ENCODE measurements at regions not wholly inside any gene's neighbourhood (a gene's known extent, or its start where the extent isn't known, plus 50 kb on each side); places are given as distances from the start of the nearest gene placed in this dataset.
"Not testable (repeated sequence)": the region's sequence is repeated elsewhere in the genome, so short reads cannot be mapped to it uniquely, and the experiment has no call there.

GRCh38 chr12:131251336-131252101, 297.8 kb downstream of the ADGRD1 start:
- no peak for DNase-seq

GRCh38 chr12:131253376-131254026, 299.8 kb downstream of the ADGRD1 start:
- no peak for DNase-seq

- DNase-seq: no peak
Observed at GRCh38 chr12:131254374-131254773, 300.7 kb downstream of the ADGRD1 start.

- no peak for DNase-seq
Observed at GRCh38 chr12:131258398-131258797, 304.7 kb downstream of the ADGRD1 start.

GRCh38 chr12:131260251-131260905, 306.7 kb downstream of the ADGRD1 start:
- DNase-seq: no peak

- DNase-seq: no peak
Observed at GRCh38 chr12:131260954-131261353, 307.2 kb downstream of the ADGRD1 start.

GRCh38 chr12:131261906-131262305, 308.2 kb downstream of the ADGRD1 start:
- DNase-seq: no peak

- DNase-seq: no peak
Observed at GRCh38 chr12:131263626-131264025, 309.9 kb downstream of the ADGRD1 start.

- peak; percentile 80 for DNase-seq
Observed at GRCh38 chr12:131264635-131265034, 310.9 kb downstream of the ADGRD1 start.

- DNase-seq: no peak
Observed at GRCh38 chr12:131266591-131267467, 313.1 kb downstream of the ADGRD1 start.

GRCh38 chr12:131267576-131267975, 313.9 kb downstream of the ADGRD1 start:
- no peak for DNase-seq

GRCh38 chr12:131268123-131268522, 314.4 kb downstream of the ADGRD1 start:
- not testable (repeated sequence) for DNase-seq

GRCh38 chr12:131268571-131268970, 314.9 kb downstream of the ADGRD1 start:
- DNase-seq: not testable (repeated sequence)

GRCh38 chr12:131269551-131269950, 315.8 kb downstream of the ADGRD1 start:
- DNase-seq: no peak

GRCh38 chr12:131269977-131270376, 316.3 kb downstream of the ADGRD1 start:
- DNase-seq: not testable (repeated sequence)

- DNase-seq: no peak
Observed at GRCh38 chr12:131271724-131272123, 318.0 kb downstream of the ADGRD1 start.

GRCh38 chr12:131272283-131272814, 318.6 kb downstream of the ADGRD1 start:
- not testable (repeated sequence) for DNase-seq

GRCh38 chr12:131273291-131273845, 319.7 kb downstream of the ADGRD1 start:
- no peak for DNase-seq

GRCh38 chr12:131274061-131274460, 320.4 kb downstream of the ADGRD1 start:
- no peak for DNase-seq

- no peak for DNase-seq
Observed at GRCh38 chr12:131274906-131275305, 321.2 kb downstream of the ADGRD1 start.

GRCh38 chr12:131275824-131276223, 322.1 kb downstream of the ADGRD1 start:
- DNase-seq: no peak

- no peak for DNase-seq
Observed at GRCh38 chr12:131276501-131277185, 322.9 kb downstream of the ADGRD1 start.
